ENCODE measurements at regions not wholly inside any gene's neighbourhood (a gene's known extent, or its start where the extent isn't known, plus 50 kb on each side); places are given as distances from the start of the nearest gene placed in this dataset.

DNA sequence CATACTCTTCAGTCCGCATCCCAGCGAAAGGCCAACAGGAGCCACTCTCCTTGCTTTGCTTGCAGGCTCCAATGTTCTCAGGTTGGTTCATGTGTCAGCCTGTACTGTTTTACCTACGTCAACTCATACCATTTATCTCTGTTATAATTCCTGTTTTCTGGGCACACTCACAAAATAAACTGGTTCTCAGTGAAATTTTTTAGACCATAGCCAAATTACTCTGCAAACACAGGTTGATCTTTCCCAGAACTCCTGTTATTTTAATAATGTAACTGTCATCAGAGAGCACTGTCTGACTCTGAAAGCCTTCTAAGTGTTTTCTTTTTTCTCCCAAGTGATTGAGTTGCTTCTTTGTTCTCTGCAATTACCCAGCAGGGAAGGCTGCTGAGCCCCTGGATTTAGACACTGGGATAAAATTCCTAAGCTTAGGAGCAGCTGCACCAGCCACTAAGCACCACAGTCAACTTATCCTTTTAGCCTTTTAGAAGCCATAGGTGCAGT is 111.6 kb upstream of the PIEZO2 start:
- FAIRE-seq: no peak

DNA sequence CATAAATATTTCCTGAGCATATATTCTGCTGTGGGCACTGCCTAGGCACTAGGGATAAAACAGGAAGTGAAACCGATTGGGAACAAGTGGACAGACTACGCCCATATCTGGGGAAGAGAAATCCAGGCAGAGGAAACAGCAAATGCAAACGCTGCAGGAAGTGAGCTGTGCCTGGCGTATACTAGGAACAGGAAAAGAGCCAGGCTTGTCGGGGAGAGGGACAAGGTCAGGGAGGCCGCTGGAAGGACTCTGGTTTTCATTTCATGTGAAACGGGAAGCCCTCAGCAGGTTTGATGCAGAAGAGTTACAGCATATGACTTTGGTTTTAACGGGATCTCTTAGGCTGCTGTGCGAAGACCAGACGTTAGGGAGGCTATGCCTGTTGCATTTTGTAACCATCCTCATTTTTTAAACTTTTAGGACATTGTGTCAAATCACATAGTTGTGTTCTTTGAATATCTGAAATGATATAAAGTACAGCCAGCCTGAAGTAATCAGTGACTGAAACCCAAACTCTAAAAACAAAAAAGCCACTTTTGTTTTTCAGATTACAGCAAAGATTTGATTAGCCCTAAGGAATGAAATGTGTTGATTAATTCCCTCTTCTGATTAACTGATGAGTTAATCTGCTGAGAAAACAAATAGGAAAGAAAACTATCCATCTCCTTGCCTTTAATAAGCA is 110.2 kb upstream of the PIEZO2 start:
- FAIRE-seq: no peak

DNA sequence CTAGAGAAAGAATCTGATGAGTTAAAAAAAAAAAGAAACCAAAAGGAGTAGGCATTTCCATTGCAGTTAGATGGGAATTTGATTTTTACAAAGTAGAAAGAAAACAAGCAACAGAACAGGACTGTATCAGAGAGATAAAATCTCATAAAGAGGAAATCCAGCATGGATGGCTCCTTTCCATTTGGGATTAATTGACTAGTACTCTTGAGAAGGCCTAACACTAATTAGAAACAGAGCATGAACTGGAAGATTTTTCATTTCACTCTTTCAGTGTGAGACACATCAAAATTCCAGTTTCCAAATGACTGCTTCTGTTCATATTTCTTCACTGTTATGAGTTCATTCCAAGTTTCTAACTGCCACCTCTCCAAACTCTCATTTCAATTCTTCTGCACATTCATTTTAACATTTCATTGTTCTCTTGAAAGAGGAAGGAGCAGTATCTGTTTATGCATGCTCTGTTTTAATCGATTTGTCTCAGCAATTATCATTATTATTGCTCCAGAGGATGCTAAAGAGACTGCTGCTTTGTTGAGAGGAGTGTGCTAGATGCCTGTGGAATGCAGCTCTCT is 108.8 kb upstream of the PIEZO2 start:
- FAIRE-seq: no peak

GRCh38 chr18:11256251-11256650 is 106.9 kb upstream of the PIEZO2 start:
- FAIRE-seq: no peak

GRCh38 chr18:11251891-11252270 is 102.5 kb upstream of the PIEZO2 start:
- FAIRE-seq: no peak

GRCh38 chr18:11251229-11251890 is 102.0 kb upstream of the PIEZO2 start:
- FAIRE-seq: no peak

- FAIRE-seq: no peak
Observed at GRCh38 chr18:11249391-11249790, 100.0 kb upstream of the PIEZO2 start.

GRCh38 chr18:11247381-11247970 is 98.1 kb upstream of the PIEZO2 start:
- FAIRE-seq: no peak

DNA sequence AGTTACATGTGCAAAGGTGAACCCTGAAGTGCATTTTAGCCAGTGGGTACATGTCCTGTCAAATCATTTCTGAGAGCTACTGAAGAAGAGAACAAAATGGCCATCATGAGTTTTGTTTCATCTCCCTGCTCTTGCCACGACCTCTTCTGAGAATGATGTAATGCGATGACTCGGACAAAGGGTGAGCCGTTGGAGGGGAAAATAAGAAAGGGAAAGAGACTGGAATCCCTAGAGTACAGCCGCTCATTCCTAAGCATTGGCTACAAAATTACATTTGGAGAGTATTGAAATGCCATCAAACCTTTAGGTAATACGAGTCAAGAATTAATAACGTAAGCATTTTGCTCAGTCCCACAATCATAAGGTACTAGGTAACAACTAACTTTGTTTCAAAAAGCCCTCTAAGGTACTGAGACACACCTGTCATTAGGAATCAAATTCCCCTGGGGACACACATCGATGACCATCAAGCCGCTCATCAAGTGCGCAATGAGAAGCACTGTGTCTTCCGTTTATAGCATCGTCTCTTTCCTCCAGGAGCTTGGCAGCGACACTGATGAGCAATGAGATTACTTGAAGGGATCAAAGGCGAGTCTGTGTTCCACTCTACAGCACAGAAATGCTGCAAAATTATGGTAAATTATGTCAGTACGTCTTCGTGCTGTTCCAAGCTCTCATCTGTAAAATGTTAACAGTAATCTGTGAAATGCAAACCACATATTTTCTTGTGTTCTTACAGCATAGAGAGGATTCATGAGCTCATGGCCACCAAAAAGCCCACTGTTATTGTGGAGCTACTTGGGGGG is 97.3 kb upstream of the PIEZO2 start:
- no peak for FAIRE-seq

DNA sequence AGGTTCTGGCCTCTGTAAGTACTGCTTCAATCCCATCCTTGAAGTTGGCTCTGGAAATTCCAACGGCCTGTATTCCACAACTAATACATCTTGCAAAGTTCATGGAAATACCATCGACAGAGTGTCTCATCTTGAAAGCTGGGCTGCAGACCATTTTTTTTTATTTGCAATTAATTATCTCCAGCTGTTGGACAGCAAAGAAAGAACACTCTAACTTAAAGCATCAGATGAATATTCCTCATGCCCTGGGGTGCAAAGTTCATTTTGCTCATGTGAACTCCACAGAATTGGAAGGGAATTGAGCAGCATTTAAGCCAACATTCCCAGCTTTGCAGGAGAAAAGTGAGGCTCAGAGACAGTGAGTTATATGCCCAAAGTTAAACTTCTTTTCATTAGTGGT is 96.5 kb upstream of the PIEZO2 start:
- no peak for FAIRE-seq

GRCh38 chr18:11237484-11237883 is 88.1 kb upstream of the PIEZO2 start:
- FAIRE-seq: no peak

DNA sequence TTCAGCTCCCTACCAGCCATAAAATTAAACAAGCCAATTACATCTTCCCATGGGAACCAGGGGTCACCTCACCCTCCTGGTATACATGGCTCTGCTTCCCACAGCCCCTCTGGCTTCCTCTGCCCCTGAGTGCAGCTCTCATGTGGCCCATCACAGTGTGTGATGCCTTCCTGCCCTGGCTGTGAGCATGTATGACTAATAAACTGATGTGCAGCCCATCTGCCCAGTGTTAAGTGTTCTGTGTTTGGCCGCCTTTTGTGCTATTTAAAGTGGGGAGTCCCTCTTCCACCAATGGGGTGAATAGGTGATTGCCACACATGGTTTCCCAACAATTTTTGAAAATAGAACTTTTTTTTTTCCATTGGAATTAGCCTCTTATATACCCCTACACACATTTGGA is 87.7 kb upstream of the PIEZO2 start:
- no peak for FAIRE-seq

GRCh38 chr18:11224153-11224552 is 74.8 kb upstream of the PIEZO2 start:
- FAIRE-seq: no peak

GRCh38 chr18:11219571-11219970 is 70.2 kb upstream of the PIEZO2 start:
- FAIRE-seq: no peak

DNA sequence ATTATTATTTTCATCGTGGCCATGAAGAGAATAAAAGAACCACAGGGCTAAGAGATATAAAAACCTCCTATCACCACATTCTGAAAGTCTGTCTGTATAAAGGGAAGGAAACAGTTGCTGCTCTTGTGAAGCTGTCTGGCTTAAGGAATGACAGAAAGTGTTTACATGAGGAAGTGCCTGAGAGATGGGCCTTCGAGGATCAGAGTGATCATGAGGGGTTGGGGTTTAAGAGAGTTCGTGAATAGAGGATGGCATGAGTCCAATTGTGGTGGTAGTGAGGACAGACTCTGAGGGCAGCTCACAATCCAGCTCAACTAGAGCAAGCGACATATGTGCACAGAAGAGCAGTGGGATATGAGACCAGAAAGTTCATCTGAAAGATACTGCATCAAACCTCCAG is 65.8 kb upstream of the PIEZO2 start:
- no peak for FAIRE-seq

DNA sequence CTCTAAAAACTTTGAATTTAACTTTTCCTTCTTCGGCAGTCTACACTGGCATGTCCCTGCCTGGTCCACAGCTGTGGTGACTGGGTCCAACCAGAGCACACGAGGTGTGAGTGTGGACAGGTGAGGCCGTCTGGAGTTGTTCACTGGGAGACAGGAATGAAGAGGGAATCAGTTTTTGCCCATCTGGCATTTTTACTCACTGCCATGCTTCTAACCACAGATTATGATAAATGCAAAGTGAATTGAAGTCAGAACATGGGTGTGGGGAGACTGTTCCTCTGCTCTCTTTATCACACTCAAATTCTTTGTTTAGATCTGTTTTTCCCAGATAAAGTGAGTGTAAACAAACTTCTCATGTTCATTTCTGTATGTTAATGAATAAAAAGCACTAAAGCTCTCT is 54.7 kb upstream of the PIEZO2 start:
- no peak for FAIRE-seq

DNA sequence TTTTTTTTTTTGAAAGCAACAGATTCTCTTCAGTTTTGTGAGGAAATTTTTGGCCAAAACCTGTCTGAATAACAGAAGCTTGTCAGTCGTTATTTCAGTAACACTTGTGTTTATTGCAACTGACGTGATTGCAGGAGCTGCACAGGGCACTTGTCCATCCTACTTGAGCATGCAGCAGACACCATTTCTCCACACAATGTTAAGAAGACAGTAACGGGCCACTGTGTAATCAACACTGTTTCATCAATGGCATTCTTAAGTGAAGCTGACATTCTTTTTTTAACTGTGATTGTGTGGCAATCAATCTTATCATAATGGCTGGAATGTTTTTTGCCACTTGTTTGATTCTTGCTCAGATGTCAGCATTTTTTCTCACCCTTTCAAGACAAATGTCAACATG is 50.1 kb upstream of the PIEZO2 start:
- FAIRE-seq: no peak

All from G401.6 (cell line).